ENCODE measurements at regions not wholly inside any gene's neighbourhood (a gene's known extent, or its start where the extent isn't known, plus 50 kb on each side); places are given as distances from the start of the nearest gene placed in this dataset.

DNA sequence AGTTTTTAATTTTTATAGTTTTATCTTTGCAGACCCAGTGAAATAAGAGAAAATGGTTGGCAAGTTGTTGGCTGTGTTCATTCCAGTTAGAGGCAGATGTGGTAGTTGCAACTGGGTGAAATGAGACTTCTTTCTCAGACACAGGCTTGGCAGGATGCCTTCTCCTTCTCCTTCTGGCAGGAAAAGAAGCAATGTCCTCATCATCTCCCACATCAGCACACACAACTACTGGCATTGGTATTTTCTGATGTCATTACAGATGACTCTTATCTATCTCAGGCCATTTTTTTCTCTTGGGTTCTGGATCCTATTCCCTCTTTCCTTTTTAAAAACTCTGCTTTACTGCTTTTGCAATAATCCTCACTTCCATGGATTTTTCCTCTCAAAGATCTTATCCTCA is 103.3 kb upstream of the EDIL3 start:
- TF ChIP-seq, protein P1, sequence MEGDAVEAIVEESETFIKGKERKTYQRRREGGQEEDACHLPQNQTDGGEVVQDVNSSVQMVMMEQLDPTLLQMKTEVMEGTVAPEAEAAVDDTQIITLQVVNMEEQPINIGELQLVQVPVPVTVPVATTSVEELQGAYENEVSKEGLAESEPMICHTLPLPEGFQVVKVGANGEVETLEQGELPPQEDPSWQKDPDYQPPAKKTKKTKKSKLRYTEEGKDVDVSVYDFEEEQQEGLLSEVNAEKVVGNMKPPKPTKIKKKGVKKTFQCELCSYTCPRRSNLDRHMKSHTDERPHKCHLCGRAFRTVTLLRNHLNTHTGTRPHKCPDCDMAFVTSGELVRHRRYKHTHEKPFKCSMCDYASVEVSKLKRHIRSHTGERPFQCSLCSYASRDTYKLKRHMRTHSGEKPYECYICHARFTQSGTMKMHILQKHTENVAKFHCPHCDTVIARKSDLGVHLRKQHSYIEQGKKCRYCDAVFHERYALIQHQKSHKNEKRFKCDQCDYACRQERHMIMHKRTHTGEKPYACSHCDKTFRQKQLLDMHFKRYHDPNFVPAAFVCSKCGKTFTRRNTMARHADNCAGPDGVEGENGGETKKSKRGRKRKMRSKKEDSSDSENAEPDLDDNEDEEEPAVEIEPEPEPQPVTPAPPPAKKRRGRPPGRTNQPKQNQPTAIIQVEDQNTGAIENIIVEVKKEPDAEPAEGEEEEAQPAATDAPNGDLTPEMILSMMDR (IDR thresholded peaks at IDR 0.05), result no peak
- TF ChIP-seq POLR2A (IDR thresholded peaks at IDR 0.05), result no peak
